B cell (primary cell): ENCODE measurements at regions not wholly inside any gene's neighbourhood (a gene's known extent, or its start where the extent isn't known, plus 50 kb on each side); places are given as distances from the start of the nearest gene placed in this dataset.
"Not testable (repeated sequence)": the region's sequence is repeated elsewhere in the genome, so short reads cannot be mapped to it uniquely, and the experiment has no call there.

Experiments used
- ATAC-seq: fragments of 200-7000 bp; cut with Tn5 transposase; one replicate; pipeline ENCODE4 v1.10.0; 2021; ENCODE audit warnings: low read depth, mild to moderate bottlenecking, moderate number of reproducible peaks, moderate library complexity
- CTCF ChIA-PET: fragments of 350-600 bp; sonication (Branson Sonifier 250); formaldehyde crosslinking; loops from one replicate; lab custom pipeline; 2021; ENCODE audit warnings: antibody characterized with exemption, inconsistent platforms; lab: Charles Lee
- POLR2A ChIA-PET: fragments of 350-600 bp; sonication (Branson Sonifier 250); formaldehyde crosslinking; loops from one replicate; lab custom pipeline; 2021; ENCODE audit warnings: antibody characterized with exemption; lab: Charles Lee
- DNase-seq: peaks from one replicate; pipeline ENCODE4 v3.0.0; 2013
- H2AFZ ChIP-seq: 2 replicates; pipeline ENCODE4 v1.6.1; 2012; ENCODE audit warnings: mild to moderate bottlenecking, low read depth, low read length; ENCODE audit not compliant: insufficient read depth, poor library complexity, severe bottlenecking
- H3K27ac ChIP-seq, 2 donors: 1 replicate in 1 of 2; 2 replicates in 1 of 2; pipeline ENCODE4 v1.5.1; 2012 to 2013; ENCODE audit warnings: low read length in 2 of 2, mild to moderate bottlenecking in 2 of 2, moderate library complexity in 1 of 2
- H3K27me3 ChIP-seq, 4 experiments: fragments of 200-600 bp in 1 of 4; sonication (generic) in 1 of 4; replicated peaks in 1 of 4; 1 replicate in 2 of 4; 2 replicates in 2 of 4; pipeline versions ENCODE4 v1.6.1 to v1.7.0; 2013 to 2016; ENCODE audit warnings: low read length in 3 of 4, mild to moderate bottlenecking in 2 of 4, mixed read lengths in 1 of 4, moderate library complexity in 1 of 4; ENCODE audit not compliant: insufficient read depth in 4 of 4, control insufficient read depth in 3 of 4; ENCODE audit errors: control extremely low read depth in 1 of 4
- H3K36me3 ChIP-seq, 2 experiments: replicated peaks in 1 of 2; 1 replicate in 1 of 2; 2 replicates in 1 of 2; pipeline versions ENCODE4 v1.6.1 to v1.7.1; 2013; ENCODE audit warnings: low read length in 1 of 2; ENCODE audit not compliant: insufficient read depth in 2 of 2, control insufficient read depth in 1 of 2; ENCODE audit errors: control extremely low read depth in 1 of 2, extremely low read depth in 1 of 2
- H3K4me1 ChIP-seq, 2 donors: fragments of 200-600 bp in 1 of 2; sonication (generic) in 1 of 2; 1 replicate in 1 of 2; 2 replicates in 1 of 2; pipeline versions ENCODE4 v1.5.1 to v1.6.1; 2013 to 2017; ENCODE audit warnings: low read length in 2 of 2; ENCODE audit not compliant: control insufficient read depth in 2 of 2, insufficient read depth in 2 of 2
- H3K4me2 ChIP-seq: replicated peaks from 2 replicates; pipeline ENCODE3; 2012; ENCODE audit warnings: mild to moderate bottlenecking, low read depth, low read length; ENCODE audit not compliant: poor library complexity, severe bottlenecking
- H3K4me3 ChIP-seq, 5 experiments: fragments of 200-600 bp in 1 of 5; sonication (generic) in 1 of 5; 1 replicate in 3 of 5; 2 replicates in 2 of 5; pipeline versions ENCODE4 v1.5.1 to v1.7.0; 2011 to 2016; ENCODE audit warnings: low read length in 4 of 5, mild to moderate bottlenecking in 4 of 5, low read depth in 2 of 5, control low read depth in 1 of 5, moderate library complexity in 1 of 5; ENCODE audit not compliant: insufficient read depth in 1 of 5; ENCODE audit errors: control extremely low read depth in 1 of 5, extremely low read depth in 1 of 5
- H3K79me2 ChIP-seq: fragments of 200-600 bp; sonication (generic); one replicate; pipeline ENCODE4 v1.6.0; 2016; ENCODE audit warnings: low read length; ENCODE audit not compliant: control insufficient read depth, insufficient read depth
- H3K9ac ChIP-seq: fragments of 200-600 bp; sonication (generic); 2 replicates; pipeline ENCODE4 v1.6.1; 2017; ENCODE audit warnings: mild to moderate bottlenecking, low read length, moderate library complexity
- H3K9me3 ChIP-seq, 3 donors: one replicate each; pipeline versions ENCODE4 v1.6.1 to v1.7.1; 2013; ENCODE audit warnings: low read length in 2 of 3; ENCODE audit not compliant: control insufficient read depth in 2 of 3, insufficient read depth in 1 of 3; ENCODE audit errors: control extremely low read depth in 1 of 3
- H4K20me1 ChIP-seq: 2 replicates; pipeline ENCODE4 v1.6.0; 2012; ENCODE audit warnings: mild to moderate bottlenecking, low read length; ENCODE audit not compliant: insufficient read depth, control insufficient read depth, poor library complexity, severe bottlenecking
- H3K27ac Mint-ChIP-seq: one replicate; pipeline ENCODE4 v1.8.0; 2021; ENCODE audit warnings: mixed read lengths
- H3K27me3 Mint-ChIP-seq: one replicate; pipeline ENCODE4 v1.8.0; 2021; ENCODE audit warnings: mixed read lengths
- H3K4me1 Mint-ChIP-seq: one replicate; pipeline ENCODE4 v1.8.0; 2021; ENCODE audit warnings: mixed read lengths
- H3K4me3 Mint-ChIP-seq: one replicate; pipeline ENCODE4 v1.8.0; 2021; ENCODE audit warnings: mixed read lengths
- H3K9me3 Mint-ChIP-seq: one replicate; pipeline ENCODE4 v1.8.0; 2022; ENCODE audit warnings: mixed read lengths; ENCODE audit not compliant: insufficient read depth
- EZH2 ChIP-seq: IDR thresholded peaks from 2 replicates; pipeline ENCODE4 v1.6.1; 2012; ENCODE audit warnings: borderline replicate concordance, low read depth, mild to moderate bottlenecking, moderate library complexity, low read length; ENCODE audit not compliant: insufficient read depth, poor library complexity, severe bottlenecking
- whole genome bisulfite sequencing: methylation state at CpG from one replicate; pipeline ENCODE4 v1.1.5; 2013; ENCODE audit warnings: missing lambda C conversion rate; ENCODE audit not compliant: insufficient coverage; 5-methylcytosine and 5-hydroxymethylcytosine counted together
- intact Hi-C: fragments of 100-400 bp; cut with micrococcal nuclease; formaldehyde crosslinking; loops from one replicate; pipeline ENCODE4 v1.10.0; 2022
- TF ChIP-seq, protein P1 (sequence below): fragments of 200-600 bp; IDR thresholded peaks from one replicate; pipeline ENCODE4 v1.8.0; 2022; ENCODE audit warnings: antibody characterized with exemption, mild to moderate bottlenecking

DNA sequence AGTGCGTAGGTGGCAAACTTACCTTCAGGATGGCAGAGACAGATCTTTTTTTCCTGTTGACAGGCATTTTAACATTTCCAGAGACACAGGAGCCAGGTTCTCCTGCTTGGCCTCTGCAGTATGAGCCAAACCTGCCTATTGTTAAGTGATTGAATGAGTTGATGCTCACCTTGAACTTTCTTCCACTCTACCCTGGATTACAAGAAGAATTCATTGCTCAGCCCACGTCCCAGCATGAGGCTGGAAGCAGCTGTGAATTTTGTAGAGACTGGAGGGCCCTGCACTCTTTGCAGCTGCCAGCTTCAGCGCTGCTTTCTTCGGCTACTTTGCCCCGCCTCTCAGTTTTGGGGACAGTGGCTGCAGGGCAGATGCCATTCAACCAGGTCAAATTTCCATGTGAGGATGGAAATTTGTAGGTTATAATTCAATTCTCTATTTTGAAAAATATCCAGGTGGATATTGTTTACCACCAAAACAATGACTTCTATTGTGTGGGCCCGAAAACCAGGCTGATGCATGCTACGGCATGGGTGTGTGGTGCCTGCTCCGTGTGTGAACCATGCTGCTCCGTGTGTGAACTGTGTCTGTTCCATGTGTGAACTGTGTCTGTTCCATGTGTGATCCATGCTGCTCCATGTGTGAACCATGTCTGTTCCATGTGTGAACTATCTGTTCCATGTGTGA, 75.2 kb upstream of the METTL9 start:
- peaks cover 5% of the 10 kb centered on the region for H3K79me2 ChIP-seq
- no peak overlapping the region for H3K27ac ChIP-seq
- H3K27me3 ChIP-seq: peaks cover 0 to 3% (median 0%) of the 10 kb centered on the region in 4 experiments
- no peak overlapping the region for H3K4me3 Mint-ChIP-seq
- no peaks in the 10 kb centered on the region for H4K20me1 ChIP-seq
- H3K4me2 ChIP-seq: no peak overlapping the region
- POLR2A ChIA-PET: no interaction called here
- intact Hi-C loops: no loop called here
- no peak overlapping the region for H3K4me3 ChIP-seq
- peaks cover 5% of the 10 kb centered on the region for H3K4me1 Mint-ChIP-seq
- H2AFZ ChIP-seq: no peak overlapping the region
- H3K9ac ChIP-seq: no peak overlapping the region
- TF ChIP-seq, protein P1, sequence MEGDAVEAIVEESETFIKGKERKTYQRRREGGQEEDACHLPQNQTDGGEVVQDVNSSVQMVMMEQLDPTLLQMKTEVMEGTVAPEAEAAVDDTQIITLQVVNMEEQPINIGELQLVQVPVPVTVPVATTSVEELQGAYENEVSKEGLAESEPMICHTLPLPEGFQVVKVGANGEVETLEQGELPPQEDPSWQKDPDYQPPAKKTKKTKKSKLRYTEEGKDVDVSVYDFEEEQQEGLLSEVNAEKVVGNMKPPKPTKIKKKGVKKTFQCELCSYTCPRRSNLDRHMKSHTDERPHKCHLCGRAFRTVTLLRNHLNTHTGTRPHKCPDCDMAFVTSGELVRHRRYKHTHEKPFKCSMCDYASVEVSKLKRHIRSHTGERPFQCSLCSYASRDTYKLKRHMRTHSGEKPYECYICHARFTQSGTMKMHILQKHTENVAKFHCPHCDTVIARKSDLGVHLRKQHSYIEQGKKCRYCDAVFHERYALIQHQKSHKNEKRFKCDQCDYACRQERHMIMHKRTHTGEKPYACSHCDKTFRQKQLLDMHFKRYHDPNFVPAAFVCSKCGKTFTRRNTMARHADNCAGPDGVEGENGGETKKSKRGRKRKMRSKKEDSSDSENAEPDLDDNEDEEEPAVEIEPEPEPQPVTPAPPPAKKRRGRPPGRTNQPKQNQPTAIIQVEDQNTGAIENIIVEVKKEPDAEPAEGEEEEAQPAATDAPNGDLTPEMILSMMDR: no peak
- no peak for TF ChIP-seq EZH2
- WGBS: 99% methylated on average over 8 of the region's 9 CpGs
- DNase-seq (no peak), ATAC-seq (no peak)
- H3K9me3 ChIP-seq: peaks cover 0 to 4% (median 0%) of the 10 kb centered on the region in 3 donors
- peaks cover 3 to 6% of the 10 kb centered on the region in 2 donors for H3K4me1 ChIP-seq
- CTCF ChIA-PET: no interaction called here
- H3K9me3 Mint-ChIP-seq: no peaks in the 10 kb centered on the region
- peaks cover 3% of the 10 kb centered on the region for H3K27me3 Mint-ChIP-seq
- H3K36me3 ChIP-seq: no peaks in the 10 kb centered on the region
- H3K27ac Mint-ChIP-seq: no peak overlapping the region

DNA sequence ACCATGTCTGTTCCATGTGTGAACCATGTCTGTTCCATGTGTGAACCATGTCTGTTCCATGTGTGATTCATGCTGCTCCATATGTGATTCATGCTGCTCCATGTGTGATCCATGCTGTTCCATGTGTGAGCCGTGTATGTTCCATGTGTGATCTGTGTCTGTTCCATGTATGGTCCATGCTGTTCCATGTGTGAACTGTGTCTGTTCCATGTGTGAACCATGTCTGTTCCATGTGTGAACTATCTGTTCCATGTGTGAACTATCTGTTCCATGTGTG, 74.7 kb upstream of the METTL9 start:
- H3K27ac Mint-ChIP-seq, intact Hi-C loops, H3K27me3 Mint-ChIP-seq, H4K20me1 ChIP-seq, H3K9ac ChIP-seq, H2AFZ ChIP-seq, H3K36me3 ChIP-seq, H3K27ac ChIP-seq, H3K79me2 ChIP-seq, ATAC-seq, CTCF ChIA-PET, H3K4me3 Mint-ChIP-seq, H3K4me1 ChIP-seq, H3K4me3 ChIP-seq, POLR2A ChIA-PET, H3K4me1 Mint-ChIP-seq, H3K9me3 ChIP-seq, DNase-seq, H3K27me3 ChIP-seq, H3K4me2 ChIP-seq, H3K9me3 Mint-ChIP-seq: not testable (repeated sequence)
- 100% methylated on average over 1 of the region's 1 CpG for WGBS

DNA sequence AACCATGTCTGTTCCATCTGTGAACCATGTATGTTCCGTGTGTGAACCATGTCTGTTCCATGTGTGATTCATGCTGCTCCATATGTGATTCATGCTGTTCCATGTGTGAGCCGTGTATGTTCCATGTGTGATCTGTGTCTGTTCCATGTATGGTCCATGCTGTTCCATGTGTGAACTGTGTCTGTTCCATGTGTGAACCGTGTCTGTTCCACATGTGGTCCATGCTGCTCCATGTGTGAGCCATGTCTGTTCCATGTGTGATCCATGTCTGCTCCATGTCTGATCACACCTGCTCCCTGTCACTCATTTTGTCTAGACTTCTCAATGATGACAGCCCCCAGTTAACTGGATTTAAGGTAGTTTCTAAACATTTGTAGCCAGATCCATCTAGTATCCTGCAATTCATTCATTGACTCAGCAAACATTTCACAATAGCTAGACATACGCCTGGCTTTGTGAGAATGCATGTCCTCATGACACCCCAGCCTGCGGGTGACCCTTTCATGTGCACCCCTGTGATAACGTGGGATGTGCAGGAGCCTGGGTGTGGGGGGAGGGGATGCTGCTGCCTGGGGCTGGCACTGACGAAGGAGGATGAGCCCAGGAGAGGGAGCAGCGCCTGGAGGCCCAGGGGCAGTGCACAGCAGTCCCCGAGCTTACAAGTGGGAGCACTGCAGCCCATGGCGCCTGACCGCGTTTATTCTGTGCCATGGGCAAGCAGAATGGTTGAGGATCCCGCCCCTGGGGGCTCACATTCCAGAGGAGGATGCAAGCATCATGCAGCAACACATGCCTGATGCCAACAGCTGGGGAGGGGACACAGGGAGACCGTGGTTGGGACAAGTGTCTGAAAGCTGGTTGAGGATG, 74.1 kb upstream of the METTL9 start:
- H3K27ac Mint-ChIP-seq, H3K4me3 ChIP-seq, H3K4me2 ChIP-seq, H3K9ac ChIP-seq, H3K27me3 ChIP-seq, H3K9me3 ChIP-seq, H3K36me3 ChIP-seq, H3K9me3 Mint-ChIP-seq, H3K4me3 Mint-ChIP-seq, H4K20me1 ChIP-seq, H3K27ac ChIP-seq, H2AFZ ChIP-seq, intact Hi-C loops, H3K4me1 Mint-ChIP-seq, CTCF ChIA-PET, POLR2A ChIA-PET, H3K27me3 Mint-ChIP-seq, ATAC-seq, H3K4me1 ChIP-seq, H3K79me2 ChIP-seq: not testable (repeated sequence)
- DNase-seq: peak; percentile 18
- WGBS: 90% methylated on average over 14 of the region's 14 CpGs
